GM12892 (cell line): ENCODE measurements at regions not wholly inside any gene's neighbourhood (a gene's known extent, or its start where the extent isn't known, plus 50 kb on each side); places are given as distances from the start of the nearest gene placed in this dataset.

ENCODE experiments used
- POLR2A ChIP-seq: IDR thresholded peaks from 2 replicates; pipeline ENCODE4 v1.6.1; 2011; ENCODE audit warnings: low read depth, low read length, control low read depth
- POLR2AphosphoS5 ChIP-seq: IDR thresholded peaks from 2 replicates; pipeline ENCODE4 v1.6.1; 2011; ENCODE audit warnings: low read depth, low read length, control low read depth
- TAF1 ChIP-seq: IDR thresholded peaks from 2 replicates; pipeline ENCODE4 v1.6.1; 2011; ENCODE audit warnings: low read depth, mild to moderate bottlenecking, control low read depth, low read length, borderline replicate concordance

- TF ChIP-seq POLR2AphosphoS5: no peak
- no peak for TF ChIP-seq POLR2A
- TF ChIP-seq TAF1: no peak
Observed at GRCh38 chr2:4368907-4369306, 665.5 kb downstream of the DCDC2C start.
